ENCODE measurements at regions not wholly inside any gene's neighbourhood (a gene's known extent, or its start where the extent isn't known, plus 50 kb on each side); places are given as distances from the start of the nearest gene placed in this dataset.

DNA sequence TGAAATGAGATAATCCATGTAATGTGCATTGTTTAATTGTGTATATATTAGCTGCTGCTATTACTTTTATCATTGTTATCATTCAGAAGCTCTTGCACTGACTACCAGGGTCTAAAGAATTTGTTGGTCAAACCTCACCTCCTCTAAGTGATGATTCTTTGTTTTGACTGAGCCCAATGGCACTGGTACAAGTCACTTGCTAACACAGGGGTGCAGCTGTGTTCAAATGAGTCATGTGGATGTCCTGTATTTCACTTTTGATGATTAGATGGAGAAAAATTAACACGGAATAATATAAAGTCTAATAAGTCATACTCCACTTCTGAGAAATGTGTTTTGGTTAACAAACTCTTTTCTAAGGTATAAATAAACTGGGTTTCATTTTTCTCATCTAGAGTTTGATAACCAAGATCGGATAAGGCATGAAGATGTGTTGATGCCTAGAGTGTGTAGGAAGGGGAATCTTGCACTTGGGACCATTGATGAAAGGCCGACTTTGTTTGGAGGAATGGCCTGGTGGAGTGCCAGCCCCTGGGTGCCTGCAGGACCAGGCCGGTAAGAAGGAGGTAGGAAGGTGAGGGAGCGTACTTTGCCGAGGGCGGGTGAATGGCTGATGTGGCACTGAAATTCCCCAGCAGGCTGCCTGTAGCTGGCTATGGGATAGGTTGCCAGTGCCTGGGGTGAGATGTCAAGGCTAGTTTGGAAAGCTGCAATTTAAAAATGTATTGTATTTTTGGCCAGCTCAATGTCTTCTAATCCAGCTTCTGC lies 244.7 kb upstream of the ZPLD1 start:
- no peak overlapping the region for H3K4me3 ChIP-seq (ENCODE audit: insufficient read depth, low read length)
- no peaks in the 10 kb centered on the region for H3K9me3 ChIP-seq (ENCODE audit: low read depth, low read length)
- H3K27me3 ChIP-seq (ENCODE audit: insufficient read depth, low read length) = no peaks in the 10 kb centered on the region
- TF ChIP-seq, protein P1, sequence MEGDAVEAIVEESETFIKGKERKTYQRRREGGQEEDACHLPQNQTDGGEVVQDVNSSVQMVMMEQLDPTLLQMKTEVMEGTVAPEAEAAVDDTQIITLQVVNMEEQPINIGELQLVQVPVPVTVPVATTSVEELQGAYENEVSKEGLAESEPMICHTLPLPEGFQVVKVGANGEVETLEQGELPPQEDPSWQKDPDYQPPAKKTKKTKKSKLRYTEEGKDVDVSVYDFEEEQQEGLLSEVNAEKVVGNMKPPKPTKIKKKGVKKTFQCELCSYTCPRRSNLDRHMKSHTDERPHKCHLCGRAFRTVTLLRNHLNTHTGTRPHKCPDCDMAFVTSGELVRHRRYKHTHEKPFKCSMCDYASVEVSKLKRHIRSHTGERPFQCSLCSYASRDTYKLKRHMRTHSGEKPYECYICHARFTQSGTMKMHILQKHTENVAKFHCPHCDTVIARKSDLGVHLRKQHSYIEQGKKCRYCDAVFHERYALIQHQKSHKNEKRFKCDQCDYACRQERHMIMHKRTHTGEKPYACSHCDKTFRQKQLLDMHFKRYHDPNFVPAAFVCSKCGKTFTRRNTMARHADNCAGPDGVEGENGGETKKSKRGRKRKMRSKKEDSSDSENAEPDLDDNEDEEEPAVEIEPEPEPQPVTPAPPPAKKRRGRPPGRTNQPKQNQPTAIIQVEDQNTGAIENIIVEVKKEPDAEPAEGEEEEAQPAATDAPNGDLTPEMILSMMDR (IDR thresholded peaks at IDR 0.05; ENCODE audit: extremely low read depth, low read depth, low read length) = no peak
- no peak overlapping the region for H3K27ac ChIP-seq (ENCODE audit: low read depth, low read length)
- H3K79me2 ChIP-seq (ENCODE audit: insufficient read depth, low read length) = no peaks in the 10 kb centered on the region
- DNase-seq (ENCODE audit: insufficient read length, low spot score, missing footprints) = no peak
- H3K4me2 ChIP-seq (ENCODE audit: insufficient read depth, low read length) = no peak overlapping the region
- no peaks in the 10 kb centered on the region for H4K20me1 ChIP-seq (ENCODE audit: insufficient read depth, low read length)
- H3K4me1 ChIP-seq (ENCODE audit: insufficient read depth, low read length) = peaks cover 6% of the 10 kb centered on the region
- H2AFZ ChIP-seq (ENCODE audit: low read length) = no peak overlapping the region
- no peaks in the 10 kb centered on the region for H3K36me3 ChIP-seq (ENCODE audit: insufficient read depth, low read length)

DNA sequence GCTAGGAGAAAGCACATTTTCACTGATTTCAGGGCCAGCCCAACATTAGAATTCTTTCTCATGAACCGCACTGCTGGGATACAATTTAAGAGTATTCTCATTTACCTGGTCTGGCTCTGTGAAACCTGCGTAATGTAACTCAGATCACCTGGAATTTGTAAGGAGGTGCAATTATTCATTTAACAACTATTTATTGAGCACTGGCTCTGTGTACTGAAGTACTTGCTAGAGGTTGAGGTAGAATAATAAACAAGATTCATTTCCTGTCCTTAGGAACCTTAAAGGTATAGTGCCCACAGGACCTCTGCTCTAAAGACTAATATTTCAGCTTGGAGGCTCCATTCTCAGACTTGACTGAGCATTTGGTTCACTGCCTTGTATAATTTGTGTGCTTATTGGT lies 242.2 kb upstream of the ZPLD1 start:
- Histone ChIP-seq H3K27ac (ENCODE audit: low read depth, low read length) (no peak overlapping the region), H3K4me1 (ENCODE audit: insufficient read depth, low read length) (peaks cover 6% of the 10 kb centered on the region), H3K4me3 (ENCODE audit: insufficient read depth, low read length) (no peak overlapping the region), H3K79me2 (ENCODE audit: insufficient read depth, low read length) (no peaks in the 10 kb centered on the region), H4K20me1 (ENCODE audit: insufficient read depth, low read length) (no peaks in the 10 kb centered on the region), H3K27me3 (ENCODE audit: insufficient read depth, low read length) (no peaks in the 10 kb centered on the region), H3K36me3 (ENCODE audit: insufficient read depth, low read length) (no peaks in the 10 kb centered on the region), H2AFZ (ENCODE audit: low read length) (no peak overlapping the region), H3K4me2 (ENCODE audit: insufficient read depth, low read length) (no peak overlapping the region), H3K9me3 (ENCODE audit: low read depth, low read length) (no peaks in the 10 kb centered on the region)
- DNase-seq (ENCODE audit: insufficient read length, low spot score, missing footprints) = no peak
- TF ChIP-seq, protein P1 (IDR thresholded peaks at IDR 0.05; ENCODE audit: extremely low read depth, low read depth, low read length) = no peak

DNA sequence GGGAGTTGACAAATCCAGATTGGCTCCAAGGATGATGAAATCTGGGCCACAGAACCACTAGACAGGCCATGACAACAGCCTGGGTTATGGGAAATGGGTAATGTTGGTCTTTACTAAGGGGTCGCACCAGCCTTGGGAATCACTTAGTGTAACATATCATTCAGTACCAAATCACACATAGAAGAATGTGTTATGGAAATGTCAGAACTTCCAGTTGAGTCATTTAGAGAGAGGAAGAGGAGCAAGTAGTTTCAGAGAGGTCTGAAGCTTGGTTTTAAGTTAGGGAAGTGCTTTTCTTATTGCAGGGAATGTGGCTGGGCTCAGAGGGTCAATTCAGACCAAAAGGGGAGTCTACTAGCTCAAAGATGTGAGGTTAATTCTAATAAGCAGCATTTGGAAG lies 241.6 kb upstream of the ZPLD1 start:
- DNase-seq (ENCODE audit: insufficient read length, low spot score, missing footprints) = no peak
- H3K4me2 ChIP-seq (ENCODE audit: insufficient read depth, low read length) = no peak overlapping the region
- TF ChIP-seq, protein P1 (IDR thresholded peaks at IDR 0.05; ENCODE audit: extremely low read depth, low read depth, low read length) = no peak
- H2AFZ ChIP-seq (ENCODE audit: low read length) = no peak overlapping the region
- H4K20me1 ChIP-seq (ENCODE audit: insufficient read depth, low read length) = no peaks in the 10 kb centered on the region
- H3K4me1 ChIP-seq (ENCODE audit: insufficient read depth, low read length) = peaks cover 6% of the 10 kb centered on the region
- H3K9me3 ChIP-seq (ENCODE audit: low read depth, low read length) = no peaks in the 10 kb centered on the region
- no peaks in the 10 kb centered on the region for H3K79me2 ChIP-seq (ENCODE audit: insufficient read depth, low read length)
- no peak overlapping the region for H3K27ac ChIP-seq (ENCODE audit: low read depth, low read length)
- H3K36me3 ChIP-seq (ENCODE audit: insufficient read depth, low read length) = no peaks in the 10 kb centered on the region
- no peaks in the 10 kb centered on the region for H3K27me3 ChIP-seq (ENCODE audit: insufficient read depth, low read length)
- H3K4me3 ChIP-seq (ENCODE audit: insufficient read depth, low read length) = no peak overlapping the region

- Histone ChIP-seq H3K9me3 (ENCODE audit: low read depth, low read length) (no peaks in the 10 kb centered on the region), H4K20me1 (ENCODE audit: insufficient read depth, low read length) (no peaks in the 10 kb centered on the region), H3K4me1 (ENCODE audit: insufficient read depth, low read length) (peaks cover 6% of the 10 kb centered on the region), H3K4me2 (ENCODE audit: insufficient read depth, low read length) (no peak overlapping the region), H3K4me3 (ENCODE audit: insufficient read depth, low read length) (no peak overlapping the region), H3K36me3 (ENCODE audit: insufficient read depth, low read length) (no peaks in the 10 kb centered on the region), H3K27me3 (ENCODE audit: insufficient read depth, low read length) (no peaks in the 10 kb centered on the region), H2AFZ (ENCODE audit: low read length) (no peak overlapping the region), H3K79me2 (ENCODE audit: insufficient read depth, low read length) (no peaks in the 10 kb centered on the region), H3K27ac (ENCODE audit: low read depth, low read length) (no peak overlapping the region)
- DNase-seq (ENCODE audit: insufficient read length, low spot score, missing footprints) = no peak
- TF ChIP-seq, protein P1 (IDR thresholded peaks at IDR 0.05; ENCODE audit: extremely low read depth, low read depth, low read length) = no peak
Measured at GRCh38 chr3:102194001-102194400, 240.8 kb upstream of the ZPLD1 start.
